ENCODE measurements at regions not wholly inside any gene's neighbourhood (a gene's known extent, or its start where the extent isn't known, plus 50 kb on each side); places are given as distances from the start of the nearest gene placed in this dataset.
"Not testable (repeated sequence)": the region's sequence is repeated elsewhere in the genome, so short reads cannot be mapped to it uniquely, and the experiment has no call there.

- no peak for DNase-seq (ENCODE audit: low read depth, low spot score)
- no peak overlapping the region for H3K4me3 ChIP-seq (ENCODE audit: low read length)
Measured at GRCh38 chr7:142494021-142494420, 236.2 kb upstream of the PRSS58 start.

- DNase-seq (ENCODE audit: low read depth, low spot score), result no peak
- H3K4me3 ChIP-seq (ENCODE audit: low read length), result no peak overlapping the region
Measured at GRCh38 chr7:142488842-142489241, 231.0 kb upstream of the PRSS58 start.

DNA sequence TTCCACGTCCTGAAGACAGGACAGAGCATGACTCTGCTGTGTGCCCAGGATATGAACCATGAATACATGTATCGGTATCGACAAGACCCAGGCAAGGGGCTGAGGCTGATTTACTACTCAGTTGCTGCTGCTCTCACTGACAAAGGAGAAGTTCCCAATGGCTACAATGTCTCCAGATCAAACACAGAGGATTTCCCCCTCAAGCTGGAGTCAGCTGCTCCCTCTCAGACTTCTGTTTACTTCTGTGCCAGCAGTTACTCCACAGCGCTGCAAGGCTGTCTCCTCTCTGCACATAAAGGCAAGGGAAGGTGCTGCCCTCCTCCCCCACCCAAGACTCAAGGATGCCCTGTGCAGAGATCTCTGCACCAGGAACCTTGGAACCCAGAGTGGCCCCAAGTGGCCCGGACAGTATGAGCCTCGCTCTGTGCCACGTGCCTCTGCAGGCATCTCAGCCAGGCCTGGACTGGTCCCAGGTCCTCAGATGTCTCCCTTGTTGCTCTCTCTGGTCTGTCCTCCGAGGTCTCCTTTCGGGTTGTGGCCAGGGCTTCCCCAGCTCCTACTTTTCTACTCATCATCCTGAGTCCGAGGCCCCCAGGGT is 230.3 kb upstream of the PRSS58 start:
- H3K4me3 ChIP-seq (ENCODE audit: low read length), result no peak overlapping the region
- DNase-seq (ENCODE audit: low read depth, low spot score), result no peak

GRCh38 chr7:142487565-142487964 is 229.7 kb upstream of the PRSS58 start:
- not testable (repeated sequence) for H3K4me3 ChIP-seq (ENCODE audit: low read length); DNase-seq (ENCODE audit: low read depth, low spot score)

GRCh38 chr7:142487124-142487523 is 229.3 kb upstream of the PRSS58 start:
- DNase-seq (ENCODE audit: low read depth, low spot score), result no peak
- no peak overlapping the region for H3K4me3 ChIP-seq (ENCODE audit: low read length)

- DNase-seq (ENCODE audit: low read depth, low spot score), result peak; percentile 68
Measured at GRCh38 chr7:142485617-142486226, 227.9 kb upstream of the PRSS58 start.

DNA sequence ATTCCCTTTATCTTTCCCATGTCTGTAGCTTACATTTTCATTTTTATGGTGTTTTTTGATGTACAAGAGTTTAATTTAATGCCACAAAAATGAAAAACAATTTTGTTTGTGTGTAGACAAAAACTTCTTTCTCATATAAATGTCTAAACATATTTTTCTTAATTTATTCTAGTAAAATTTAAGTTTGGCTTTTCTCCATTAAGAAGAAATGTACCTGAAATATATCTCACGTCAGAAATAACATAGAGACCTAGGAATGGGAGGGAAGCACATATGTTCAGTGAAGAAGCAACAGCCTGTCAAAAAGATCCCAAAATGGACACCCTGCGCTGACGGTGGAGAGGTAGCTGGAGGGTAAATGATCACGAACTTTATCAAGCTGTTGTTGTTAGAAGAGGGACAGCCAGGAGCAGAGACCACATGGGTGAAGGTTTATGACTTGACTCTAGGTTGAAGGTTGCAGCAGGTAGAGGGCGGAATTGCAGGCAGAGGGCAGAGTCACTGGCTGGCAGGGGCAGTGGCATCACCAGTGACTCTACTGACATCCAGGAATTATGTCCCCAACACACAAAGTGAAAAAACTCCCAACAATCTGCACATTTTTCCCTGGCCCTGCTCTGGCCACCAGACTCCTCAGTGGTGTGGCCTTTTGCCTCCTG is 225.9 kb upstream of the PRSS58 start:
- no peak overlapping the region for H3K4me3 ChIP-seq (ENCODE audit: low read length)
- DNase-seq (ENCODE audit: low read depth, low spot score), result no peak

More at GRCh38 chr7:142485617-142486226, 227.9 kb upstream of the PRSS58 start:
- no peak overlapping the region for H3K4me3 ChIP-seq (ENCODE audit: low read length)

GRCh38 chr7:142482891-142483658 is 225.2 kb upstream of the PRSS58 start:
- H3K4me3 ChIP-seq (ENCODE audit: low read length), result no peak overlapping the region
- DNase-seq (ENCODE audit: low read depth, low spot score), result peak; percentile 66

GRCh38 chr7:142481548-142481947 is 223.7 kb upstream of the PRSS58 start:
- no peak overlapping the region for H3K4me3 ChIP-seq (ENCODE audit: low read length)
- no peak for DNase-seq (ENCODE audit: low read depth, low spot score)

GRCh38 chr7:142478479-142479220 is 220.8 kb upstream of the PRSS58 start:
- DNase-seq (ENCODE audit: low read depth, low spot score), result peak; percentile 64
- no peak overlapping the region for H3K4me3 ChIP-seq (ENCODE audit: low read length)

GRCh38 chr7:142477801-142478200 is 219.9 kb upstream of the PRSS58 start:
- not testable (repeated sequence) for DNase-seq (ENCODE audit: low read depth, low spot score)
- H3K4me3 ChIP-seq (ENCODE audit: low read length), result peak overlapping the region; percentile 21

- H3K4me3 ChIP-seq (ENCODE audit: low read length), result peak overlapping the region; percentile 21
- peak; percentile 88 for DNase-seq (ENCODE audit: low read depth, low spot score)
Measured at GRCh38 chr7:142477079-142477651, 219.3 kb upstream of the PRSS58 start.

GRCh38 chr7:142476077-142476476 is 218.2 kb upstream of the PRSS58 start:
- H3K4me3 ChIP-seq (ENCODE audit: low read length), result no peak overlapping the region
- no peak for DNase-seq (ENCODE audit: low read depth, low spot score)

DNA sequence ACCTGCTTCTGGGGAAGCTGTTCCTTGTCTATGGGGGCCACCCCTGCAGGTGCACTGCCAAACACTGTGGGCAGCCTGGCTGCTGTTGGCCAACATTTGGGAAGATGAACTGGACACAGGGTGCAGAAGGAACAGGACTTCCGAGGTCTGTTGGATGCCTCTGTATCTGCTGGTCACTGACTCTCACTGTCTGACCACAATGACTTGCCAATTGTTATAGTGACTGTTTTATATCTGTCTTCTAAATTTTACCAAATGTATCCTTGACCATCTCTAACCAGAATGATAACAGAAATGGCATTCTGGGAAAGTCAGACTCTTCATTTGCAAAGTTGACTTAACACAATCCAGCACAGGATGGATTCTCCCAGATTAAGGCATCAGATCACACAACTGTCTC is 214.0 kb upstream of the PRSS58 start:
- no peak for DNase-seq (ENCODE audit: low read depth, low spot score)
- no peak overlapping the region for H3K4me3 ChIP-seq (ENCODE audit: low read length)

GRCh38 chr7:142470544-142470830 is 212.6 kb upstream of the PRSS58 start:
- DNase-seq (ENCODE audit: low read depth, low spot score), result no peak

GRCh38 chr7:142469696-142470543 is 212.1 kb upstream of the PRSS58 start:
- no peak for DNase-seq (ENCODE audit: low read depth, low spot score)

More at GRCh38 chr7:142470544-142470830, 212.6 kb upstream of the PRSS58 start:
- no peak overlapping the region for H3K4me3 ChIP-seq (ENCODE audit: low read length)

GRCh38 chr7:142468871-142469665 is 211.2 kb upstream of the PRSS58 start:
- no peak overlapping the region for H3K4me3 ChIP-seq (ENCODE audit: low read length)
- no peak for DNase-seq (ENCODE audit: low read depth, low spot score)

More at GRCh38 chr7:142469696-142470543, 212.1 kb upstream of the PRSS58 start:
- H3K4me3 ChIP-seq (ENCODE audit: low read length), result no peak overlapping the region
